ENCODE measurements at regions not wholly inside any gene's neighbourhood (a gene's known extent, or its start where the extent isn't known, plus 50 kb on each side); places are given as distances from the start of the nearest gene placed in this dataset.

- TF ChIP-seq, protein P1, sequence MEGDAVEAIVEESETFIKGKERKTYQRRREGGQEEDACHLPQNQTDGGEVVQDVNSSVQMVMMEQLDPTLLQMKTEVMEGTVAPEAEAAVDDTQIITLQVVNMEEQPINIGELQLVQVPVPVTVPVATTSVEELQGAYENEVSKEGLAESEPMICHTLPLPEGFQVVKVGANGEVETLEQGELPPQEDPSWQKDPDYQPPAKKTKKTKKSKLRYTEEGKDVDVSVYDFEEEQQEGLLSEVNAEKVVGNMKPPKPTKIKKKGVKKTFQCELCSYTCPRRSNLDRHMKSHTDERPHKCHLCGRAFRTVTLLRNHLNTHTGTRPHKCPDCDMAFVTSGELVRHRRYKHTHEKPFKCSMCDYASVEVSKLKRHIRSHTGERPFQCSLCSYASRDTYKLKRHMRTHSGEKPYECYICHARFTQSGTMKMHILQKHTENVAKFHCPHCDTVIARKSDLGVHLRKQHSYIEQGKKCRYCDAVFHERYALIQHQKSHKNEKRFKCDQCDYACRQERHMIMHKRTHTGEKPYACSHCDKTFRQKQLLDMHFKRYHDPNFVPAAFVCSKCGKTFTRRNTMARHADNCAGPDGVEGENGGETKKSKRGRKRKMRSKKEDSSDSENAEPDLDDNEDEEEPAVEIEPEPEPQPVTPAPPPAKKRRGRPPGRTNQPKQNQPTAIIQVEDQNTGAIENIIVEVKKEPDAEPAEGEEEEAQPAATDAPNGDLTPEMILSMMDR (IDR thresholded peaks at IDR 0.05) = no peak
- no peak for TF ChIP-seq POLR2A (IDR thresholded peaks at IDR 0.05)
Measured at GRCh38 chr16:85227946-85228862, 115.9 kb upstream of the CIBAR2 start.

All from heart left ventricle (tissue), 13 donors.